LNCAP (cell line): ENCODE measurements at regions not wholly inside any gene's neighbourhood (a gene's known extent, or its start where the extent isn't known, plus 50 kb on each side); places are given as distances from the start of the nearest gene placed in this dataset.

Experiments used
- TF ChIP-seq, protein P1 (sequence below): fragments of 450-650 bp; IDR thresholded peaks from 2 replicates; pipeline ENCODE4 v1.5.1; 2017; ENCODE audit warnings: mild to moderate bottlenecking

DNA sequence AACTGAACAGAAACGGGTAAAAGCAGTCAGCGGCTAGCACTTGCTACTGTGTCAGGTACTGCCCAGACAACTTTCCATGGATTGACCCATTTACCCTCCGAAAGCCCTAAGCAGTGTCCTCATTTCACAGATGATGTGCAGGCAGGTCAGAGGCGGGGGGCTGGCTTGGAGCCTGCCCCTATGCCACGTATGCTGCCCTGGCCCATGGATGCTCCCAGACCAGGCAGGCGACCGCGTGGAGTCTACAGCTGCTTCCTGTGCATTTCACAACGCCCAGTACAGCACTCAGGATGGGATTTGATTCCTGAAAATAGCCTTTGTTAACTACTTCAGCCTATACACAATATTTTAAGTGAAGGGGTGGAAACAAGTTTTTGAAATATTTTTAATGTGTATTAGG, 202.9 kb downstream of the NXNL2 start:
- TF ChIP-seq, protein P1, sequence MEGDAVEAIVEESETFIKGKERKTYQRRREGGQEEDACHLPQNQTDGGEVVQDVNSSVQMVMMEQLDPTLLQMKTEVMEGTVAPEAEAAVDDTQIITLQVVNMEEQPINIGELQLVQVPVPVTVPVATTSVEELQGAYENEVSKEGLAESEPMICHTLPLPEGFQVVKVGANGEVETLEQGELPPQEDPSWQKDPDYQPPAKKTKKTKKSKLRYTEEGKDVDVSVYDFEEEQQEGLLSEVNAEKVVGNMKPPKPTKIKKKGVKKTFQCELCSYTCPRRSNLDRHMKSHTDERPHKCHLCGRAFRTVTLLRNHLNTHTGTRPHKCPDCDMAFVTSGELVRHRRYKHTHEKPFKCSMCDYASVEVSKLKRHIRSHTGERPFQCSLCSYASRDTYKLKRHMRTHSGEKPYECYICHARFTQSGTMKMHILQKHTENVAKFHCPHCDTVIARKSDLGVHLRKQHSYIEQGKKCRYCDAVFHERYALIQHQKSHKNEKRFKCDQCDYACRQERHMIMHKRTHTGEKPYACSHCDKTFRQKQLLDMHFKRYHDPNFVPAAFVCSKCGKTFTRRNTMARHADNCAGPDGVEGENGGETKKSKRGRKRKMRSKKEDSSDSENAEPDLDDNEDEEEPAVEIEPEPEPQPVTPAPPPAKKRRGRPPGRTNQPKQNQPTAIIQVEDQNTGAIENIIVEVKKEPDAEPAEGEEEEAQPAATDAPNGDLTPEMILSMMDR = no peak

GRCh38 chr9:88738709-88739108, 203.7 kb downstream of the NXNL2 start:
- TF ChIP-seq, protein P1 = no peak

DNA sequence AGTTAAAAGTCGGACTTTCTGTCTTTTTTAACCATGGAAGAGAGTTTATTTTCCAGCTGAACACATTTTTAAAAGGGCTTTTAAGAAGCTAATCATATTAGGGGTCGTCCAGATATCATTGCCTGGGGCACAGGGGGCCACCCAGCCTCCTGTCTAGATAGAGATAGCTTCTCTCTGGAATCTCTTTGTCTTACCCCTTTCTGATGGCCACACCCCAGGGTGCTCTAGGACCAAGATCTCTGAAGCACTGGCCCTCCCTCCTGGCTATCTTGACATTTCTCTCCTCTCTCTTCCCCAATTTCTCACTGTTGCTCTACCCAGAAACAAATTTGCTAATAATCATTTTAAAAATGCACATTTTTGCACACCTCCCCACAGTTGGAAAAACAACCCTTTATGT, 204.4 kb downstream of the NXNL2 start:
- TF ChIP-seq, protein P1 = no peak

GRCh38 chr9:88740844-88741243, 205.9 kb downstream of the NXNL2 start:
- TF ChIP-seq, protein P1 = no peak

DNA sequence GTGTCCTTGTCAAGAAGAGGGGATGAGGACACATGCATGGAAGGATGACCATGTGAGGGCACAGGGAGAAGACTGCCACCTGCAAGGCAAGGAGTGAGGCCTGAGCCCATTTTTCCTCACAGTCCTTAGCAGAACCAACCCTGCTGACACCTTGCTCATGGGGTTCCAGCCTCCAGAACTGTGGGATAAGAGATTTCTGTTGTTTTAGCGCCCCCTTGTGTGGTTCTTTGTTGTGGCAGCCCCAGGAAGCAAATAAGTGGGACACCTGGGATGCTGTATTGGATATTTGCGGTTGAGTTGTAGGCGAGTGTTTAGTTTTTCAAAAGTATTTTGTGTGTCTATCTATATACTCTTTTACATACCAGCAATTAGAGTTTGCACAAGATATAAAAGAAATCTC, 206.4 kb downstream of the NXNL2 start:
- TF ChIP-seq, protein P1 = peak; percentile 21; the same call in 1 of the 2 replicates

DNA sequence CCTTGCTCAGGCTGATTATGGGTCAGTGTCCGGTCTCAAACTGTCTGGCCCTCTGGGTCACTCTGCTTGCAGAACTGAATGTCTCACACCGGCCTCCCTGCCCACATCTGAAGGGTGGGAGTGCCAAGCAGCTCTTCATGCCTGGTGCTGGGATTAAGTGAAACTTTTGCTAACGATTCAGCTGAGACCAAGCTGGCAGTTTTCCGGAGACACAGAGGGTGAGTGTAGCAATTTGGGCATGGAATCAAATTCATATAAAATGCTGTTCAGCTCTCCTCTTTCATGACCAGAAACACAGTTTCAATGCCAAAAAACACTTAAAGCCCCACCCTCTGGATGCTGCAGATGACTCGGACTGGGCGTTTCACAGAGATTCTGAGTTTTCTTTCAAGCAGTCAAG, 207.5 kb downstream of the NXNL2 start:
- TF ChIP-seq, protein P1 = no peak

DNA sequence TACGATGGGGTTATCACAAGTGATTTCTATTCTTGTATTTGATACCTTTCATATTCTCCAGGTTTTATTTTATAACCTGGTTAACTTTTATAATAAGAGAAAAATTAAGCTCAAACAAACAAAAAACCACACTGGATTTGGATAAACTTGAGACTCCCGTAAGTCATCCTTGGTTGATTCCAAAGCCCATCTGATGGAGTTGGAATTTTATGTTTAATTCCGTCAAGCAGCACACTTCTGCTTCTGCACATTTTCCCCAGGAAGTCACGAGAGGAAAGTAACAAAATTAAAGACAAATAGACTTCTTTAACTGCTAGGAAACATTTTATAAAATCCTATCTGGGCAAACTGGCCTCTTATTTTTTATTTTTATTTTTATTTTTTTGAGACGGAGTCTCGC, 207.9 kb downstream of the NXNL2 start:
- TF ChIP-seq, protein P1 = no peak

GRCh38 chr9:88745276-88746001, 210.5 kb downstream of the NXNL2 start:
- TF ChIP-seq, protein P1 = no peak
